ENCODE measurements at regions not wholly inside any gene's neighbourhood (a gene's known extent, or its start where the extent isn't known, plus 50 kb on each side); places are given as distances from the start of the nearest gene placed in this dataset.

DNA sequence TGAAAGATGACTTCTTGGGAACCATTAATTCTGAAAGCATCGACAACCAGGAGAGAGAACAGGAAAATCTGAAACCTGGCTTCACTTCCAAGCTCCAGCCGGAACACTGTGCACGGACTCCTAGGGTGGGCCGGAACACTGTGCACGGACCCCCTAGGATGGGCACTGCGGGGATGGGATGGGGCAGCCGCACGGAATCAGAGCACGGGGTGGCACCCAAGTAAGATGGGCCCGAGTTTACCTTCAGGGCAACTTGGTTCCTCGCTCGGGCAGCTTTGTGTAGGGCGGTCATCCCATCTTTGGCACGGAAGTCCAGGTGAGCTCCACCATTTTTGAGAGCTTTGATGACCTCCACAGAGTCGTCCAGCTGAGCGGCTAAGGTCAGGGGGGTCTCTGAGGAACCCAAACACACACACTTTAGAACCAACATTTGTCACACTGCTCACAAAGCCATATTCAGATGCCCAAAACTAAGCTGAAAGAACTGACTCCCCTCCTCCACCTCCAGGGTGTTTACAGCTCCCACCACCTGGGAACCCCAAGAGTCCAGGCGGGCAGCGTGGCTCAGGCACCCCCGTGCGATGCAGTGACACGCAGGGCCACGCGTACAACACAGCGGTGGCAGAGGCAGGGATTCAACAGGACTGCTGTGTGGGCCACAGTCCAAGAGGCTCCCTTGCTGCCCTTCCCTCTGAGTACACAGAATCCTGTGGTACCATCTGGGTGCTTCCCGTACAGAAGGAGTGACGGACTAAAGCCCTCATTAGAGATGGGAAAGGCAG lies 157.9 kb downstream of the SHANK2 start:
- DNase-seq (ENCODE audit: low read depth), result no peak
- Histone ChIP-seq H3K9ac (ENCODE audit: low read length) (no peak overlapping the region), H3K9me3 (ENCODE audit: insufficient read depth, low read depth, low read length) (peaks cover 5% of the 10 kb centered on the region), H2AFZ (ENCODE audit: low read depth, low read length) (no peak overlapping the region), H3K27ac (ENCODE audit: low read depth, low read length) (no peak overlapping the region), H3K4me1 (ENCODE audit: insufficient read depth, low read length) (no peaks in the 10 kb centered on the region), H3K4me2 (ENCODE audit: low read length) (no peak overlapping the region), H4K20me1 (ENCODE audit: insufficient read depth, low read length) (no peaks in the 10 kb centered on the region), H3K27me3 (ENCODE audit: insufficient read depth, low read length) (no peaks in the 10 kb centered on the region), H3K36me3 (ENCODE audit: insufficient read depth, low read length) (no peaks in the 10 kb centered on the region), H3K4me3 (ENCODE audit: insufficient read depth, low read depth, low read length) (no peak overlapping the region), H3K79me2 (ENCODE audit: insufficient read depth, low read length) (no peaks in the 10 kb centered on the region)
- peaks cover 4% of the 10 kb centered on the region for H3K4me1 Mint-ChIP-seq (ENCODE audit: low read depth, unreplicated experiment)
- no peak overlapping the region for H3K27ac Mint-ChIP-seq (ENCODE audit: unreplicated experiment)
- H3K9me3 Mint-ChIP-seq (ENCODE audit: unreplicated experiment), result no peaks in the 10 kb centered on the region
- no peak for FAIRE-seq
- TF ChIP-seq, protein P1, sequence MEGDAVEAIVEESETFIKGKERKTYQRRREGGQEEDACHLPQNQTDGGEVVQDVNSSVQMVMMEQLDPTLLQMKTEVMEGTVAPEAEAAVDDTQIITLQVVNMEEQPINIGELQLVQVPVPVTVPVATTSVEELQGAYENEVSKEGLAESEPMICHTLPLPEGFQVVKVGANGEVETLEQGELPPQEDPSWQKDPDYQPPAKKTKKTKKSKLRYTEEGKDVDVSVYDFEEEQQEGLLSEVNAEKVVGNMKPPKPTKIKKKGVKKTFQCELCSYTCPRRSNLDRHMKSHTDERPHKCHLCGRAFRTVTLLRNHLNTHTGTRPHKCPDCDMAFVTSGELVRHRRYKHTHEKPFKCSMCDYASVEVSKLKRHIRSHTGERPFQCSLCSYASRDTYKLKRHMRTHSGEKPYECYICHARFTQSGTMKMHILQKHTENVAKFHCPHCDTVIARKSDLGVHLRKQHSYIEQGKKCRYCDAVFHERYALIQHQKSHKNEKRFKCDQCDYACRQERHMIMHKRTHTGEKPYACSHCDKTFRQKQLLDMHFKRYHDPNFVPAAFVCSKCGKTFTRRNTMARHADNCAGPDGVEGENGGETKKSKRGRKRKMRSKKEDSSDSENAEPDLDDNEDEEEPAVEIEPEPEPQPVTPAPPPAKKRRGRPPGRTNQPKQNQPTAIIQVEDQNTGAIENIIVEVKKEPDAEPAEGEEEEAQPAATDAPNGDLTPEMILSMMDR (IDR thresholded peaks at IDR 0.05; ENCODE audit: insufficient read depth, low read depth, low read length), result no peak
- no peak for TF ChIP-seq EZH2 (IDR thresholded peaks at IDR 0.05; ENCODE audit: insufficient read depth, low read length)
- H3K36me3 Mint-ChIP-seq (ENCODE audit: low read depth, unreplicated experiment), result peaks cover 2% of the 10 kb centered on the region
- H3K27me3 Mint-ChIP-seq (ENCODE audit: low read depth, unreplicated experiment), result peaks cover 12% of the 10 kb centered on the region
- no peak overlapping the region for H3K4me3 Mint-ChIP-seq (ENCODE audit: unreplicated experiment)

DNA sequence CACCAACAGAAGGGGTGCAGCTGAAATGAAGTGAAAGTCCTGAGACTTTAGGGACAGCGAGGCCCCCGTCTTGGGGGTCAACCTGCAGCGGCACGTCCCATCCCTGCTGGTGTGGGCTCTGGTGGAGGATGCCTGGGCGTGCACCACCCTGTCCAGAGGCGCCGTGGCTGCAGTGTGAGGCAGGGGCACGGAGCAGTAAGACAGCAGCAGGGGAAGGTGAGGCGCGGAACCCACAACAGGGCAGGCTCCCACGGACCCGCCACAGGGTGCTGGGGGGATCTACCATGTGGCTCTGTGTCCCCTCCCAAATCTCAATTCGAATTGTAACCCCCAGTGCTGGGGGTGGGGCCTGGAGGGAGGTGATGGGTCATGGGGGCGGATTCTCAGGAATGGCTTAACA lies 158.6 kb downstream of the SHANK2 start:
- Mint-ChIP-seq H3K9me3 (ENCODE audit: unreplicated experiment) (no peaks in the 10 kb centered on the region), H3K27me3 (ENCODE audit: low read depth, unreplicated experiment) (peaks cover 18% of the 10 kb centered on the region), H3K27ac (ENCODE audit: unreplicated experiment) (no peak overlapping the region), H3K36me3 (ENCODE audit: low read depth, unreplicated experiment) (peaks cover 4% of the 10 kb centered on the region), H3K4me3 (ENCODE audit: unreplicated experiment) (no peak overlapping the region), H3K4me1 (ENCODE audit: low read depth, unreplicated experiment) (peaks cover 4% of the 10 kb centered on the region)
- H3K4me3 ChIP-seq (ENCODE audit: insufficient read depth, low read depth, low read length), result no peak overlapping the region
- H3K36me3 ChIP-seq (ENCODE audit: insufficient read depth, low read length), result no peaks in the 10 kb centered on the region
- H2AFZ ChIP-seq (ENCODE audit: low read depth, low read length), result no peak overlapping the region
- no peaks in the 10 kb centered on the region for H3K79me2 ChIP-seq (ENCODE audit: insufficient read depth, low read length)
- no peaks in the 10 kb centered on the region for H4K20me1 ChIP-seq (ENCODE audit: insufficient read depth, low read length)
- no peak overlapping the region for H3K9ac ChIP-seq (ENCODE audit: low read length)
- FAIRE-seq, result no peak
- no peaks in the 10 kb centered on the region for H3K4me1 ChIP-seq (ENCODE audit: insufficient read depth, low read length)
- no peak overlapping the region for H3K27ac ChIP-seq (ENCODE audit: low read depth, low read length)
- TF ChIP-seq, protein P1 (IDR thresholded peaks at IDR 0.05; ENCODE audit: insufficient read depth, low read depth, low read length), result no peak
- TF ChIP-seq EZH2 (IDR thresholded peaks at IDR 0.05; ENCODE audit: insufficient read depth, low read length), result no peak
- H3K9me3 ChIP-seq (ENCODE audit: insufficient read depth, low read depth, low read length), result peaks cover 5% of the 10 kb centered on the region
- H3K27me3 ChIP-seq (ENCODE audit: insufficient read depth, low read length), result no peaks in the 10 kb centered on the region
- H3K4me2 ChIP-seq (ENCODE audit: low read length), result no peak overlapping the region
- DNase-seq (ENCODE audit: low read depth), result no peak
